ENCODE measurements at regions not wholly inside any gene's neighbourhood (a gene's known extent, or its start where the extent isn't known, plus 50 kb on each side); places are given as distances from the start of the nearest gene placed in this dataset.

GRCh38 chr7:17212188-17212587 lies 86.3 kb upstream of the AHR start:
- TF ChIP-seq POLR2AphosphoS5 (IDR thresholded peaks at IDR 0.05; ENCODE audit: insufficient read depth in 1 of 2, low read depth in 1 of 2) (no peak), POLR2A (IDR thresholded peaks at IDR 0.05) (no peak)

Measured in vagina (tissue), 2 donors.